ENCODE measurements at regions not wholly inside any gene's neighbourhood (a gene's known extent, or its start where the extent isn't known, plus 50 kb on each side); places are given as distances from the start of the nearest gene placed in this dataset.

DNA sequence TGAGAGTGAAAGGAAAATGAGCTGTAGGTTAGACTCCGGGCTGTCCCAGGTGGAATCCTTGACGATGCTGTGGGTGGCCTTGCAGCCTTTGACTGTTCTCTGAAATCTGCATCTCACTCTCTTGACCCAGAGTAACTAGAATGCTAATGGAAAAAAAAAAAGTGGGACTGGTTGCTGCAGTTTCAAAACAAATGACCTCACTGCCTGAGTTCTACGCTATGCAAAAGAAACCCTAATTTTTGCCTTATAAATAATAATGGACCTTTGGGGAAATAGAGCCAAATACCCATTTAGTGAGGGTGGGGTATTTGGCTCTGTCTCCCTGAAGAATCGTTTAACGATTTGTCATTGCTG, 309.7 kb upstream of the C2CD4B start:
- no peak for DNase-seq

DNA sequence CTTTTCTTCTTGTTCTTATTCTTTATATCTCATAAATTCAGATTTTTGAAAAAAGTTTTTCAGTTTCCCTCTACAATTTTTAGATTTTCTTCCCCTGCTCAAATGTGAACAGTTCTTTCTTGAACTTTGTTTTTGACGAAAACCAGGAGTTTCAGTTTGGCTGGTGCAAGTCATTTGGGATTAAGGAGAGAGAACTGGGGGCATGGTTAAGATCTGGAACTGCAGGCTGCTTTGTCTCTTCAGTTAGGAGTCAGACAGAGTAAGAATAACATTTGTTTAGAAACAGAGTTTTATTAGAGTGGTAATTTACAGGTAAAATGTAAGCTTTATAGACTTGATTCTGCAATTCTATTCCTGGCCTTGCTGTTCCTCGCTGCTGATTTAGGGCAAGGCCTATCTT, 310.5 kb upstream of the C2CD4B start:
- DNase-seq: no peak

DNA sequence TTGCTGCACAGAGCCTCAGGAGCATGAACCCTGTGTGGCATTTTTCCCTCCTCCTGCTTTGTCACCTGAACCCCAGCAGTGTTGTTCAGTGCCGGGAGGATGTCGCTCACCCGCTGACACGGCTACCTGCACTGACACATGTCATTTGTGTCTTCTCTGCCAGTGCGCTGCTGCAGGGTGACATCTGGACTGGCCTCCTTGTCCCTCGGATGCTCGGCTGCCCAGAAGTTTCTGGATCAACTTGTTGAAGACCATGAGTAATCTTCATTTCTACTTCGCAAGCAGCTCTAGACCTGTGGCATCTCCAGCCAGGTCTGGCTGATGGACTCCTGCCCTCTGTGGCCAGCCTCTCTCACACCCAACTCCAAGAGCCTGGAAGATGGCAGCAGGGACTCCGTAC, 311.1 kb upstream of the C2CD4B start:
- no peak for DNase-seq

DNA sequence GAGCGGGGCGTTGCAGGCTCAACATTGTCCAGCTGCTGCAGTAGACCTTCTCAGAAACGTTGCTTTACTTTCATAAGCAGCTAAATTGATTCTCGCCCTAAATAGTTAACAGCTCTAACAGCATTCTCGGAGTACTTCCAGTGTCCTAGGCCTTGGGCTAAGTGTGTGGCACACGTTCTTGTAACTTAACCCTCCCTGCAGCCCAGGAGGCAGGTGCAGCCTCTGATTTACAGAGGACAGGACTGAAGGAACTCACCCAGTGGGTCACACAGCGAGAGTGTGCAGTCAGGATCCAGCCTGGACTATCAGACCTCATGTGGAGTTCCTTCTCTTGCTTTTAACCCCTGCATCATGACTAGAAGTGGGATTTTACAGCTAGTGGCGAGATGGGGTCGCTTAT, 312.8 kb upstream of the C2CD4B start:
- DNase-seq: no peak

DNA sequence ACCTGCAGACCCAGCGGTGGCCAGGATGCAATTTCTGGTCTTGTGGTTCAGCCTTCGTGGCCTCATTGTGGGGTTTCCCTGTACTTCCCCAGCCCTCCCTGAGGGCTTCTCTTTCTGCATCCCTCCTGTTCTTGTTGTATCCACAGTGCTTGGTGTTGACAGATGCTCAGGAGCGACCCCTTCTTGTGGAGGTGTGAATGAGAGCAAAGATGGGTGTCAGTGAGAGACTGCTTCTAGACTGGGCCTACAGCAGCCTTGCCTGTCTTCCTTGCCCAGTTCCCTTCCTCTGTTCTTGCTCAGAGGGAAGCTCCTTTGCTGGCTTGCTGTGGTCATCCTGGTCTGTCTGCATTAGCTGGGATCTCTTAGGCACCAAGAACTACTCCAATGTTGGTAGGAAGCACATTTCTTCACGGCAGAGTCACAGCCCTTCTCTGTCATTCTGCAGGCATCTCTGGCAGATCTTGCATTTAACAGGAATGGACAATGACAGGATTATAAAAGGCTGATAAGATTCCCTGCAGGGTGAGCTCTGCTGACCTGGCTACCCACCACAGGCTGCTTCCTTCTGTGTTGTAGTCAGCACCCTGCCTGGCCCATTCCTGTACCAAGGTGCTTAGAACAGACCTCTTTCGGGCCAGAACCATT, 317.8 kb upstream of the C2CD4B start:
- no peak for DNase-seq

DNA sequence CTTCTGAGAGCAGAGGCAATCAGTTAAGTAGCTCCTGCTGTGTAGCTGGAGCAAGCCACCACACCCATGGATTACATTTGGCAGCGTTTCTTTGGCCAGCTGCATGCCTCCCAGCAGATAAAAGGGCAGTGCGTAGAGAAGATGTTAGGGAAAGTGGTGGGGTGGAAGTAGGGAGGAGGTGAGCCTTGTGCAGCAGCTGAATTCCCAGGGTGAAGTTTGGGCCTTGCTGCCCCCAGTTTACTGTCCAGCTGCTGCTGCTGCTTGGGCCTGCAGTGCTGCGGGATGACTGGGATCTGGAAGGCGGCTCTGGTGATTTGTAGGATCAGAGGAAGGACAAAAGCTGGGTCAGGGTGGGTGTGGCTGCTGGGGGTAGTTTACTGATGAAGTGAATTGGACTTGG, 318.7 kb upstream of the C2CD4B start:
- no peak for DNase-seq

DNA sequence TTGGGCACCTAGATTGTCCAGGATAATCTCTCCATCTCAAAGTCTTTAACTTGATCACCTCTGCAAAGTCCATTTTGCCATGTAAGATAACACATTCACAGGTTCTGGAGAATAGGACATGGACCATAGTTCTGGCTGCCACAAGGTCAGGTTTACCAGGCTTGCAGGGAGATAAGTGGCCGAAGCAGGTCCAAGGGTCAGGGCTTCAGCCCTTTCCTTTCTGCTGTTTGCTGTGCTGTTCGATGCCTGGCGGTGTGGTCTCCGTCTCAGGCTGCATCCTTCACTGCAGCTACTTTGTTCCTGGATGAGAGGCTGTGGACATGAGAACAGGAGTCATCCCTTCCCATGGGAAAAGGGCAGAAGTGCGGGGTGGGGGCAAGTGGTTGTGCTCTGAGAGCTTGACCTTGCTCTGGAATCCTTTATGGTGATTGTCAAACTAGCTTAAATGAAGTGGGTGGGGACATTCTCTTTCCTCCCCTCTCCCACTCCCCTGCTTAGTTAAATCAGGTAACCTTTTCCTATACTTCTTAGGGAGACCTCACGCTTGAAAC, 320.2 kb upstream of the C2CD4B start:
- DNase-seq: no peak

DNA sequence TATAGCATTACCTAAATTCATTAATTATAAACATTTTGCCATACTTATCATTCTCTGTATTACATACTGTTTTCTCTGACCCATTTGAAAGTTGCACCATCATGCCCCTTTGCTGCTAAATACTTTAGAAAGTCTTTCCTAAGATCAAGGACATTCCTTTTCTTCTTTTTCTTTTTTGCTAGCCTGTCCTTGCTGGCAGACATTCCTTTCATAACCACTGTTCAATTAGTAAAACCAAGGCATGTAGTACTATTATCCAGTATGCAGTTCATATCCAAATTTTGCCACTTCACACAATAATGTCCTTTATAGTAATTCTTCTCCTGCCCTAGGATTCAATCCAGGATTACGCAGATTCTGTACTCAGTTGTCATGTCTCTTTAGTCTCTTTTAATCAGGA, 321.0 kb upstream of the C2CD4B start:
- DNase-seq: no peak

DNA sequence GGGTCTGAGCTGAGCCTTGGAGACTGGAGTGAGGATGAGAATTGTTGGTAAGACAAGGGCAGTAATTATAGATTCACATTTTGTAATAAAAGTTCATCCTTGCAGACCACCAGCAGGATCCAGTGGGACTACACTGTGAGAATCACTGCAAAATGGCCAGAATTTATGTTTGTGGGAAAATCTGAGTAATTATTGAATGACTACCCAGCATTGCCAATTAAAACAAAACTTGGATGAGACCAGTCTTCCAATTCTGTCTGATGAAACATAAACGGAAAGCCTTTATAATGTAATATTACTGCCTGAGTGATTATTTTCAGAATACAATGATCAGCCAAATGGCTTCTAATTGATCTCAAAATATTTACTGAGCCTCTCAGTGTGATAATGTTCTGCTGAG, 323.3 kb upstream of the C2CD4B start:
- no peak for DNase-seq

DNA sequence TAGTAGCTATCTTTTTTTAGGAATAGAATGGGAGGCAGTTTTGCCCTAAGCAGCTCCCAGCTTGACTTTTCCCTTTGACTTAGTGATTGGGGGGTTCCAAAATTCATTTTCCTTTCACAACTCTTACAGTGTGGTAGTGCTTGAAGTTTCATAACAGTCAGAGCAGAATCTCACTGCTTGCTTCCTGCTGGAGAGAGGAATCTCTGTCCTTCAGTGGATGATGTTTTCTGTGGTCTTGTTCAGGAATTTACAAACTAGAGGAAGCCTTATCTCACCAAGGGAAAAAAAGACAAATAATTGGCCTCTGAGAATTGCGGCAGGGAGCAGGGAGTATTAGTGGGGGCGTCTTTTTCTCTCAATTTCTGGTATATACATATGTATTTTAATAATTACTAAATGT, 326.6 kb upstream of the C2CD4B start:
- DNase-seq: no peak

DNA sequence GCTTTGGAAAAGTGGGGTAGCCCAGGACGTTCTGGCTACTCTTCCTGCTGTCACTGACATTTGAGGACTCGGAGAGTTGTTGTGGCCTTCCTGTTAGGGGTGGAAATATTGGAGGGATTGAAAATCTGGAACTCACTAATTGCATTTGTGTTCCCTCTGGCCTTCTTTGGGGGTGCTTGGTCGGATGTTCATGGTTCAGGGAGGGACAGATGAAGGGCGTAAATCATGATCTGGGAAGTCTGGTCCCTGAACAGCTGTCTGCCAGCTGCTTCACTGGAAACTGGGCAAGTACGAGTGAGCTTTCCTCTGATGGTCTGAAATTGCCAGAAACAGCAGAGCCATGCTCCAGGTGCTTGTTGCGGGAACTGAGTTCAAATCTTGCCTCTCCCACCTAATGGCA, 327.8 kb upstream of the C2CD4B start:
- DNase-seq: no peak

DNA sequence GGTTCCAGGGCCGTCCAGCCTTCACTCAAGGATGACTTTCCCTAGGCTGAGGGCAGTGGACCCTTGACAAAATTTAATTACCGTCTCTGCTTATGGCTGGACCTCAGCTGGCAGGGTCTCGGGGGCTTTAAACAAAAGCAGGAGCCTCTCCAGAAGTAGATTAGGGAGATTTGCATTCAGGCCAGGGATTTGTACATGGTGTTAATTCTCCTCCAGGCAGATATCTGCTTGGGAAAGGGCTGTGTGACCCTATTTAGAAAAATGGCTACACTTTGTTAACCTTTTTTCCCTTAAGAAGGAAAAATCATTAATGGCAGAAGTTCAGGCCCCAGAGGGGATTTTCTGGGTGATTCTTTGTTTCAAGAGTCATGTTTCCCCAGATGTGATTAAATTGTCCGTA, 329.1 kb upstream of the C2CD4B start:
- DNase-seq: no peak

DNA sequence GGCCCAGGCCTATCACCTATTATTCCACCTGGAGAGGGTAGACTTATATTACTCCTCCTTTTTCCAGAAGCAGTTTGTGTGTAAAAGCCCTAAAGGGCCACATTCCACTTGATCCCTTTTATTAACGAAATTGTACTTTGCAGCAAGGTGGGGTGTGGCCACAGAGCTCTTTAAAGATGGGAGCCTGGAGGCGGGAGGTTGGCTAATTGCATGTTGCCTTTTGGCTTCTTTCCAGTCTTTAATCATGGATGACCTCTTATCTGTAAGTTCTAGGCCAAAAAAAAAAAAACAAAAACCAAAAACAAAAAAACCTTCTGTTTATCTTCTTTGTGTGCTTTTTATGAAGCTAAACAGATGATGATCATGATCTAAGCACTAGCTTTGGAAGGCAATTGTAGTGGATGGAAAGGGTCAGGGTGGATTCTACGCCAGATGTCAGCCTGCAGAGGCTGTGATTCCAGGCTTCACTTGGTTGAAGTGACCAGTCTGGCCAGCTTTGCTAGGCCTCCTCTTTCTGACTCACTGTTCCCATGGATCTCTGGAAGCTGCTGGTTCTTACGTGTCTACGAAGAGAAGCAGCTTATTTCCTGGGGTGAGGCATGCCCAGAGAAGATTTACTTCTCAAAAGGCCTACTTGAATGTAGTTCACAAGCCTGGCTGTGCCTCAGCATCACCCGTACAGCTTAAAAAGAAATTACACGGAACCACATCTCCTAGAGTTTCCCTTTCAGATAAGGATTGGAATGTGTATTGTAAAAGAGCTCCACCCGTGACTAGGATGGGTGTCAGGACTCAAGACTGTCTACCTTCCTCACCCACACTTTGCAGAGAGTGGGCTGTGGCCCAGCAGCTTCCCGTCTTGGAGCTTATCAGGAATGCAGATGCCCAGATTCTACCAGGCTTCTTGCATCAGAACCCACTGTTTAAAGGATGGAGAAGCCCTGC, 330.9 kb upstream of the C2CD4B start:
- DNase-seq: no peak

DNA sequence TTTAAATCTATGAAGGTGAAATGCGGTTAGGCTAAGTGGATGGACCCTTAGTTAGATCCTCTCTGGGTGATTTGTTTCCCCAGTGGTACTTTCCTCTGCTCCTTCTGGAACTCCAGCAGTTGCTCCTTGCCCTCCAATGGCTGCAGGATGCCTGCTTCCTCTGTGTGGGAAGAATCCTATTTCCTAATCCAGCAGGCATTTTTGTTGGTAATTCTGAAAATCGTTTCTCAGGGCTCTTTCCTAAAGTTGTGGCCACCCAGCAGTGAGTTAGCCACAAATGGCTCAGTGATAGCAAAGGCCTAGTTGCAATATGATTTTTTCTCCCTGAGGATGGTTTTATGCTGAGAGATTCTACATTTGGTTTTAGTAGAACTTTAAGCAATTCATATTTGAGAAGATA, 332.3 kb upstream of the C2CD4B start:
- no peak for DNase-seq

DNA sequence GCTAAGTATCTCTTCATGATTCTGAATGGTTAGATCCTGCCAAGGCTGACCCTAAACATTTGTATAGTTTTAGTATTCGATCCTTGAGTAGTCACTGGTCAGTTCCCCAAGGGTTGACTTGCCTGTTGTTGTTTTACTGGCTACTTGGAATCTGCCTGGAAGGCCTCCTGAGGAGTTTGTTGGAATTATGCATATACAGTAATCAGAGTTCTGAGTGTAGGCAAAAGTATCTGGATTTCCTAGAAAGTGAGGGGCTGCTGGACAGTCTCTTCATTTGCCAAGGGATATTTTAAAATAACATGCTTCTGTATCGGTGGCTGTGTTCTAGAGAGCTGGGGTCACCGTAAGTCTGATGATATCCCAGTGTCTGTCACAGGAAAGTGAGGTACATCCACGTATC, 333.2 kb upstream of the C2CD4B start:
- no peak for DNase-seq

DNA sequence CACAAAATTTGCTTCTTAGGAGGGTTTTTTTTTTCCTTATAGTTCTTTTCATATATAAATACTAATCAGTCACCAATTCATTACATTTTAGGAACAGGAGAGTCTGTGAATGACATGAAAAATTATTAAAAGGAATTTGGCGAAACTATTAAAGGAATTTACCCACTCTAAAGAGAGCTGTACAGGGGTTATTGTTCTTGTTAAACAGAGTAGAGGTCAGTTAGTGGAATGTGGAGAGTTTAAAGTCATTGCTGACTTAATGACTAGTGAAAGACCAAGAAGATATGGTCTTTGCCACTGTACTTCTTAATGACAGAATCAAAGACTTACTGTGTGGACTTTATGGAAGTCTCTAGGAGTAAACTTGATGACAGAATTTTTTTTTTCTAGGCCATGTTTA, 333.6 kb upstream of the C2CD4B start:
- no peak for DNase-seq

DNA sequence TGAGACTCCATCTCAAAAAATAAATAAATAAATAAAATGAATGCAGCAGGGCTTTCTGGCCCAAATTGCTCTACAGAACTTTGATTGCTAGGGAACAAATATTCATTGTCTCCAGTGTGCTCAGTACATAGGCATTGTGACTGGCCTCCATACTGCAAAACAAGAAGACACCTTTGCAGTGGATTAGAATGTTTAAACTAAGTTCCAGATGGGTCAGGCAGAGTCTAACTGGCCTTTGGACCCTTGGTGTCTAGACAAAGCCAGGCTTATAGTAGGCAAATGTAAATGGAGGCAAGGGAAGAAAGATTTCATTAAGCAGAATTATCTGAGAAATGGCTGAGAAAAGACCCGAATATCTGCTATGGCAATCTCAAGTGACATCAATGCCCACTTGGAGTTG, 335.2 kb upstream of the C2CD4B start:
- DNase-seq: no peak

DNA sequence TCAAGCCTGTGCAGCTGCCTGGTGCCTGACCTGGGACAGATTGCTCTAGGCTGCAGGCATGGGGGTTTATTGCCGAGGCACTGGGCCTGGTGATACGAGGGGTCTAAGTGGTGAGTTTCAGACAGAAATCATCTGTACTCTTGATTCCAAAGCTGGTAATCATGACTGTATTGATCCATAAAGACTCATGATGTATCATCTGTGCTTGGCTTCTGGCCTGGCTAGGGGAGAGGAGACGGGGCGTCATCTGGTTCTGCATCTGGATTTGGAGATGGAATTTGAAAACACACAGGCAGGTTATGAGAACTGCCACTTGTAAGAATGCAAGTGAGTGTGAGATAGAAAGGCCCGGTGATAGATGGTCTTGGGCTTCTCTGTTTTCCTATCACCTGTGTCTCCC, 337.4 kb upstream of the C2CD4B start:
- DNase-seq: no peak

DNA sequence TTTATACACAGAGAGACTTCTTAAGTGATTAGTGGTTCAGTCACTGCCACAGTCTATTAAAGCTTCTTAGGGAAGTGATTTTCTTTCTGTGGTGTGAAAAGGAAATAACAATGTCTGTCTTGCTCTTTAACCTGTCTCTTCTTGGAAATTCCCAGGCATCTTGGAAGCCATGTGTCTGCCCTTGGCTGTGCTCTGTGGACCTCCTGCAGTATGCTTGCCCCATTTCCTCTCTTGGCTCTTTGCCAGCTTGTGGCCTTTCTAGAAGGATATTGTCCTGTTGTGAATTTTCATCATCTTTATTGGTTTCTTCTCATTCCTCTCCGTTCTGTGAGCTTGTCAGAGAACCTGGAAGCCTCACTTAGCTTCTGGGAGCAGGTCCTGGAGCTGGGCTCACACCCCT, 338.4 kb upstream of the C2CD4B start:
- no peak for DNase-seq

DNA sequence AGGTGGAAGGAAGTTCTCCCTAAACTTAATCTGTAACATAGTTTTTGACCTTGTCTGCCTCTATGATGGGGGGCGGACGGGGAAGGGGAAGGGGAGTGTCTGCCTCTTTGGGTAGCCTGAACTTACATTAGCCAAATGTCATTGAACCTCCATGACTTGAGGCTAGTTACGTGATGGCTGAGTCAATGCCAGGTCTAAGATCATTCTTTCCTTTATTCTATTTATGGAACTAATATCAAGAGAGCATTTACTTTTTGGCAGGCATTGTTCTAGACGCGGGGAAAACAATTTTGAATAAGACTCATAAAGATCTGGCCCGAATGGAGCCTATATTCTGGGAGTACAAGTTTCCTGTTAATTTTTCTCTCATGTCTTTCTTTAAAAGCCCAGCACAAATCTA, 340.7 kb upstream of the C2CD4B start:
- DNase-seq: no peak

DNA sequence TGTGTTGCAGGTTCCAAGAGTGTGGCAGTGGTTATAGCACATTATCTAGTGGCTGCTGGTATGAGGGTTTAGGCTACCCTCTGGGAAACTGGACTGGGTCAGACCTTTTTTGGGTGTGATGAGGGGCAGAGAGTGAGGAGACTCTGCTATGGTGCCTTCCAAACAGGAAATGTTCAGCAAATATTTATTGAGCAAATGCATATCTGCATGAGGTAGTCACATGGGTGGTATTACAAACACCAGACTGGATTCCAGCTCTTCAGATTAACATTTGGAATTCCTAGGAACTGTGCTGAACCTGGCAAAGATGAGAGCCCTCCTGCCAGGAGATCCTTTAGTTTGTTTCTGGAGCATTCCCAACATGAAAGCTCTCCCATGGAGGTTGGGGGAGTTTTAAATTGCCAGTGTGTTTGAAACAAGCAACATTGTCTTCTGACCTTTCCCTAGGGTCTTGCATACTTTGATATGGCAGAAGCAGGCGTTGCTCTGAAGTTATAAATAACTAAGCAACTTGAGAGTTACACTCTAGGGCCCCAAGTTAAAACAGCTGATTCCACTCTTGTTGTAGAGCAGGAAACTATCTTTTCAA, 341.2 kb upstream of the C2CD4B start:
- DNase-seq: no peak

DNA sequence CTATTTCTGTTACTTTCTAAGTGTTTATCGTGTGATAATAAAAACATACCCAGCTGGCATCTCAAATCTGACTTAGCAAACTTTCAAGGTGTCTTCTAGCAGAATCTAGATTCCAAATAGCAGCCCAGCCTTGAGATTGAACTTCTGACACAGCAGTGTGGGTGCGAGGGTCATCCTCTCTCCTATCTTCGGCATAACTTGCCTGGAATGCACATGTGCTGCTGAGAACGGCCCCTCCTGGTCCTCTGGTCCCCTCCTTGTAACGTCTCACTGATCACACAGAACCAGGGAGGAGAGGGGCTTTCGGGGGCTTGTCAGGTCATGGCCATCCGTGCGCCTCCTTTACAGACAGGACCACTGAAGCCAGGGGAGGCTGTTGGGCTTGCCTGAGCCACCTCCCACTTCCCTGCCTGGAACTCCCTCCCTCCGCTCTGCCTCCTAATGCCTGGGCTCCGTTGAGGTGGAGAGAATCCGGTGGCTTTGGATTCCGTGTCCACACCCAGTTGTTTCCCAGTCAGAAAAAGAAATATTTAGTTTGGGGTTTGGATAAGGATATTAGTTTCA, 344.4 kb upstream of the C2CD4B start:
- DNase-seq: no peak

DNA sequence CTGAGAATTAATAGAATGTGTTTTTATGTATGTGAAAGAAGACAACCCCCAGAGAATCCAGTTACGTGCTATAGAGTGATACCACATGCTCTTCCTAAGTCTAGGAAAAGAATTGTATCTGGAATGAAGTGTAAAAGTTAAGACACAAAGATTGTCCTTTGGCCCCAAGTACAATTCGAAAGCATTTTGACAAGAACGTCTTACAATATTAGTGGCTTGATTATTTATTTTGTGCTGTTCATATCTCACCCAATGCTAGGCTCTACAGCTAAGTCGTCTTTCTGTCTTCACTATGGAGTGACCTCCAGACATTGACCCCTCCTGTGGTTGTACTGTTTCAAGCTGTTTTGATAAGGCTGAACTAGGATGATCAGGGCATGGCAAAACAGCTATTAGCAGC, 345.7 kb upstream of the C2CD4B start:
- DNase-seq: no peak

DNA sequence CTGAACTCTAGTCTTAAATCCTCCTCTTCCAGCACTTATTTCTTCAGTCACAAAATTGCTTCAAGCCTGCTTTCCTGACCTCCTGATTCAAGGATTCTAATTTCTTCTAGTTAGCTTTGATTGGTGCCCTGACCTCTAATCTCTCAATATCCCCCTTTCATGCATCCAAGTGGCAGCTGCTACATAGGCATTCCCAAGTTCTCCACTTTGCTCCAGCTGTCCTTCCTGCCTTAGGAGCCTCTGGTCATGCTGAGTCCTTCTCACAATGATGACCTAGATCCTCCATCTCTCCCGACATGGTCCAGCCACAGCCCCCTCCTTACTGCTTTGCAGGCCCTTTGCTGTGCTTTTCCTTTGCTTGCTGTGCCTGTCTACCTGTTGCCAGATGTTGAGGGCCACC, 347.8 kb upstream of the C2CD4B start:
- no peak for DNase-seq

Data from NCI-H510A treated with DMSO at 0.1 percent for 48 hours (cell line).